ENCODE measurements at regions not wholly inside any gene's neighbourhood (a gene's known extent, or its start where the extent isn't known, plus 50 kb on each side); places are given as distances from the start of the nearest gene placed in this dataset.

GRCh38 chr4:42310806-42311205, 86.5 kb upstream of the SHISA3 start:
- TF ChIP-seq POLR2A (IDR thresholded peaks at IDR 0.05; ENCODE audit: low read depth, low read length) (no peak), POLR2AphosphoS5 (IDR thresholded peaks at IDR 0.05; ENCODE audit: low read depth, low read length) (no peak)

All from GM12892 (cell line).